ENCODE measurements at regions not wholly inside any gene's neighbourhood (a gene's known extent, or its start where the extent isn't known, plus 50 kb on each side); places are given as distances from the start of the nearest gene placed in this dataset.

- TF ChIP-seq, protein P1, sequence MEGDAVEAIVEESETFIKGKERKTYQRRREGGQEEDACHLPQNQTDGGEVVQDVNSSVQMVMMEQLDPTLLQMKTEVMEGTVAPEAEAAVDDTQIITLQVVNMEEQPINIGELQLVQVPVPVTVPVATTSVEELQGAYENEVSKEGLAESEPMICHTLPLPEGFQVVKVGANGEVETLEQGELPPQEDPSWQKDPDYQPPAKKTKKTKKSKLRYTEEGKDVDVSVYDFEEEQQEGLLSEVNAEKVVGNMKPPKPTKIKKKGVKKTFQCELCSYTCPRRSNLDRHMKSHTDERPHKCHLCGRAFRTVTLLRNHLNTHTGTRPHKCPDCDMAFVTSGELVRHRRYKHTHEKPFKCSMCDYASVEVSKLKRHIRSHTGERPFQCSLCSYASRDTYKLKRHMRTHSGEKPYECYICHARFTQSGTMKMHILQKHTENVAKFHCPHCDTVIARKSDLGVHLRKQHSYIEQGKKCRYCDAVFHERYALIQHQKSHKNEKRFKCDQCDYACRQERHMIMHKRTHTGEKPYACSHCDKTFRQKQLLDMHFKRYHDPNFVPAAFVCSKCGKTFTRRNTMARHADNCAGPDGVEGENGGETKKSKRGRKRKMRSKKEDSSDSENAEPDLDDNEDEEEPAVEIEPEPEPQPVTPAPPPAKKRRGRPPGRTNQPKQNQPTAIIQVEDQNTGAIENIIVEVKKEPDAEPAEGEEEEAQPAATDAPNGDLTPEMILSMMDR (conservative IDR thresholded peaks at IDR 0.05) = no peak
- TF ChIP-seq ZFX (IDR thresholded peaks at IDR 0.05) = no peak
These were observed 52.1 kb upstream of the TGFBR2 start for GRCh38 chr3:30554317-30554690.
